Left colon (tissue), 2 donors: ENCODE measurements at regions not wholly inside any gene's neighbourhood (a gene's known extent, or its start where the extent isn't known, plus 50 kb on each side); places are given as distances from the start of the nearest gene placed in this dataset.
"Not testable (repeated sequence)": the region's sequence is repeated elsewhere in the genome, so short reads cannot be mapped to it uniquely, and the experiment has no call there.

Experiments used
- ATAC-seq: fragments of 200-7000 bp; cut with Tn5 transposase; one replicate; pipeline ENCODE4 v1.9.1; 2020; ENCODE audit warnings: mild to moderate bottlenecking, moderate library complexity
- DNase-seq, 2 donors: peaks; one replicate each; pipeline ENCODE4 v3.0.0-alpha.2; 2020
- intact Hi-C, 2 donors: fragments of 100-400 bp; cut with DNase I in 1 of 2; cut with micrococcal nuclease in 1 of 2; formaldehyde crosslinking; loops; one replicate each; pipeline versions ENCODE4 v1.11.2 to v1.14.0; 2022; cut with DNase I, micrococcal nuclease
- donor health status: DM: no; HTN: no; CAD: no.
- donor health status: DM: yes; HTN: yes; CAD: no.

DNA sequence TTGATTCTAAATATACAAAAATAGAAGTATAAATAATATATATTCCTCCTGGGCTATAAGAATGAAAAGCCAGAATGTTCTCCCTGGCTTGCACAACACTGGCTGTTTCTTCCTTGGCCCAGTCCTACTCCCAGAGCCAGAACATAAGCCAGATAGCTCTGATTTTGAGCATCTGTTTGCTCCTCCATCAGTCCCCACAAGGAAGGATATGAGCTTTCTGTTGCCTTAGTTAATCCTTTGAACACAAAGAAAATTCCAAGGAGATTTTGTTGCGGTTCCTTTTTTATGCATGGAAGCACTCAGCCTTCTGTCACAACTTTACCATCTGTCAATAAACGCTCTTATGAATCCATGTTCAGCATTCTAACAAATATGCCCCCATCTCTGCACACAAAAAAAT lies 361.8 kb downstream of the IPMK start:
- ATAC-seq = no peak
- no peak for DNase-seq
- intact Hi-C loops = no loop called here

DNA sequence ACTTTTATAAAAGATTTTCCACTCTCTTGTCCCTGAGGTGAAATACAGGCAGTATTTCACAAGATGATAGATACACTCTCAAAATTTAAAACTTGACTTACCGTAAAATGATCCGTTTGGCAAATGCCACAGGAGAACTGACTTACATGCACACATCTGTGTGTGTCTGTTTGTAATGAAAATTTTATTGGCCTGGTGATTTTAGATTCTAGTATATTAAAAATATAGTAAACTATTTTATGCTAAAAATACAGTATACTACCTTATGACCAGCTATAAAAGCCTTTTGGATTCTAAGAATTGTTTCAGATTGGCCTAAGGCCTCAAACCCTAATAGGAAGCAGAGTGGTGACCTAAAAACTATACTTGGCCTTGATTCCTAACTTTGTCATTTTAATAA lies 362.7 kb downstream of the IPMK start:
- intact Hi-C loops = no loop called here
- DNase-seq (no peak), ATAC-seq (no peak)

DNA sequence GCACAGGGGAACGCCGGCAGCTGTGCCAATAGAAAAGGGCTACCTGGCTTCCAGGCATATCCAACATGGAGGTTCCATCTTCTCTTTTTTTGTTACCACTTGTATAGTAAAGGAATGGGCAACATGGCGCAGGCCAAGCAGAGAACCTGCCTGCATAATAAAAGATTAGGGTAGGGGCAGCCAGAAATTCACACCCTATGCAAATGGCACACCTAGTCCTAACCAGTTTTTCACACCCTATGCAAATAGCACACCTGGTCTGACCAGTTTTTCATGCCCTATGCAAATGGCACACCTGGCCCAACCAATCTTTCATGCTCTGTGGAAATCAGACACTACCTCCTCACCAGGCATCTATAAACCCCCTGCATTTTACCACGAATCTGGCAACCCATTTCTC lies 369.5 kb downstream of the IPMK start:
- DNase-seq = peak; percentile 43 to 65
- peak; percentile 98 for ATAC-seq
- intact Hi-C loops = no loop called here

DNA sequence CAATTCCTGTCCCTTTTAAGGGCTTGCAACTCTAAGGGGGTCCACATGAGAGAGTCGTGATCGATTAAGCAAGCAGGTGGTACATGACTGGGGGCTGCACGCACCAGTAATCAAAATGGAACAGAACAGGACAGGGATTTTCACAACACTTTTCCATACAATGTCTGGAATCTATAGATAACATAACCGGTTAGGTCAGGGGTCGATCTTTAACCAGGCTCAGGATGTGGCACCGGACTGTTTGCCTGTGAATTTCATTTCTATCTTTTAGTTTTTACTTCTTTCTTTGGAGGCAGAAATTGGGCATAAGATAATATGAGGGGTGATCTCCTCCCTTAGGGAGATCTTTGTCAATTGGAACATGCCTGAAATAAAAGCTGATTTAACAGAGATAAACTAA lies 370.1 kb downstream of the IPMK start:
- intact Hi-C loops = no loop called here
- ATAC-seq (peak; percentile 71), DNase-seq (peak in 1 of 2 donors; percentile 26)

DNA sequence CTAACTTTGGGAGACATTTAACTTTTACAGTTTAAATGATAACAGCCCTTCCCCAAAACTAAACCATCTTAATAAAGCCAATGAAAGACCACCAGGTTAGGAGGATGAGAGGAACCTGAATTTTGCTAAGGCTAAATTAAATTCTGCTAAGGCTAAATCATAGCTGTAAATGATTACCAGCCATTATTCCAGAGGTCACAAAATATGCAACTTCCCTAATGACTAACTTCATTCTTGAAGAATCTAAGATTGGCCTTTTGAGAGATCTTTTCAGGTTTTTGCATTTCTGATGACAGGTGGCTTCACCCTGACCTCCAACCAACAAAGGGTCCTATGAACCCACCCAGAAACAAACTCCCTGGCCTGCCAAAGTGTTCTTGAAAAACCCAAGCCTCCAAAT lies 373.3 kb downstream of the IPMK start:
- intact Hi-C loops = no loop called here
- no peak for DNase-seq
- ATAC-seq = no peak

DNA sequence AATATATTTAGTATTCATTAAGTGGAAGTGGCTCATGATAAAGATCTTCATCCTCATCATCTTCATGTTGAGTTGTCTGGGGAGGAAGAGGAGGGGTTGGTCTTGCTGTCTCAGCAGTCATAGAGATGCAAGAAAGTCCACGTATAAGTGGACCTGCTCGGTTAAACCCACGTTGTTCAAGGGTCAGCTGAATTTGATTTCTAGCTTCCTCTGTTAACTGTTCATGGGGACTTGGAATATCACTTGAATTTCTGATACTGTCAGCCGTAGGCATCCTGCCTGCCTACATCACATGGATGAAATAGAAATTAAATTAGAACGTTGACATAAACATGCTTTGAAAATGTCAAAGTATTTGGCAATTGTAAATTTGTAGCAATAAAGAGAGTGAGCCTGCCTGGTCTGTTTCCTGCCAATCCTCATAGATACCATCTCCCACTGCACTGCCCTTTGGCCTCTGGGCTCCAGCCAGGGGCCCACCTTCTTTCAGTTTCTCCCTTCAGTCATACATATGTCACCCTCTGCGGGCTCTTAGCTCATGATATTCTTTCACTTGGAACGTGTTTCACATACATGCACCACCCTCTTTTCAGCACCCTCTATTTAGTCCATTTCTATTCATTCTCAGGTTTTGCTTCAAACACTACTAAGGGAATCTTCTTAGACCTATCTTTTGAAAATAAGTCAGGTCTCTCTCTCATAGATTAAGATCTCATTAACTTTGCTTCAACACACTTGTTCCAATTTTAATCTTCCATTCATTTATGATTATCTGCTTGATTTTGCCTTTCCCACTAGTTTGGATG lies 376.3 kb downstream of the IPMK start:
- peak; percentile 100 for ATAC-seq
- intact Hi-C loops = no loop called here
- DNase-seq = peak; percentile 63 to 64

DNA sequence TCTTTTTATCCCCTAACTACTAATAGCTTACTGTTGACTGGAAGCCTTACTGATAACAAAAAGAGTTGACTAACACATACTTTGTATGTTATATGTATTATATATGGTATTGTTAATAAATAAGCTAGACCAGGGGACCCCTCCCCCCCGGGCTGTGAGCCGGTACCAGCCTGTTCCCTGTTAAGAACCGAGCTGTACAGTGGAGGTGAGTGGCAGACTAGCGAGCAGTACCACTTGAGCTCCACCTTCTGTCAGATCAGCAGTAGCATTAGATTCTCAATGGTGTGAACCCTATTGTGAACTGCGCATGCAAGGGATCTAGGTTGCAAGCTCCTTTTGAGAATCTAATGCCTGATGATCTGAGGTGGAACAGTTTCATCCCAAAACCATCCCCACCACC lies 377.0 kb downstream of the IPMK start:
- intact Hi-C loops = no loop called here
- no peak for ATAC-seq
- DNase-seq = no peak

DNA sequence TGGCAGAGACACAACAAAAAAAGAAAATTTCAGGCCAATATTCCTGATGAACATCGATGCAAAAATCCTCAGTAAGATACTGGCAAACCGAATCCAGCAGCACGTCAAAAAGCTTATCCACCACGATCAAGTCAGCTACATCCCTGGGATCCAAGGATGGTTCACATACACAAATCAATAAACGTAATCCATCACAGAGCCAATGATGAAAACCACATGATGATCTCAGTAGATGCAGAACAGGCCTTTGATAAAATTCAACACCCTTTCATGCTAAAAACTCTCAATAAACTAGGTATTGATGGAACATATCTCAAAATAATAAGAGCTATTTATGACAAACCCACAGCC lies 382.1 kb downstream of the IPMK start:
- DNase-seq, ATAC-seq, intact Hi-C loops: not testable (repeated sequence)

DNA sequence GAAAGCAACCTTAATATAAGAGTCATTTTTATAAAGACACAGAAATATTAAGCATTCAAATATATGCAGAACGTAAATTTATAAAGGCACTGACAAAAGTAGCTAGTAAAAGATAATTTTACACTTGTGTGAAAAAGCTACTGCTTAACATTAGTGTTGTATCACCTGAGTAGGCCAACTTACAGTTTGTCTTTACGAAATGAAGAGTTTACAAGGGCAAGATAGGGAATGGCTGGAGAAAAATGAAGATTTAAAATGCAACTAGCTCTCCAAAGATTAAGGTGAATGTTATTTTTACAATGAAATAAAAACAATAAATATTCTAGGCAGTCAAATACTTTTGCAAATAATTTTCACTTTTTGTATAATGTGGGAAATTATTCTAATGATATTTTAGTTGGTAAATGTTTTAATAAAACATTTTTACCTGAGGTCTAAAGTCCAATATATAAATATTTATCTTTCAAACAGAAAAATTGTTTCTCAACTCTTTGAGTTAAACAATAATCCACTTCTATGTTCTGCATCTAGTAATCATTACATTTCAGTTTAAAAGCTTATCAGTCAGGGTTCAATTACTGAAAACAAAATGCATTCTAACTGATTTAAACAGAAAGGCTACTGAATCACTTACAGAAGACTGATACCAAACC lies 382.6 kb downstream of the IPMK start:
- ATAC-seq (no peak), DNase-seq (no peak)
- intact Hi-C loops = no loop called here

DNA sequence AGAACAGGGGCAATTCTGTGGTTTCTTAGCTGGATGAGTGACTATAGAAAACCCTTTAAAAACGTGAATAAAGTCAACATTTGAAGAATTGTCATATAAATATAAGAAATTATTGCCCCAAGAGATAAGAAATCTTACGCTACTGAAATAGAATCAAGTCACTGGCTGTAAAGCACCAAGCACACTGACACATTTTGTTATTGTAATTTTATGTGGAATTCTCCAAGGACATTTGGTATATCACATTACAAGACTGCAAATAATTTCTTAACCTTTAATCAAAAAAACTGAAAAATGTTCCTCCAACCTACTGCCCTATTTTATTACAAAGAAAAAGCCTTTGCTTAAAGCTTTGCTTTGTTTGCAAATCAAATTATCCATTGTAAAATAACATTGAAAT lies 383.3 kb downstream of the IPMK start:
- ATAC-seq = no peak
- intact Hi-C loops = no loop called here
- DNase-seq = no peak

DNA sequence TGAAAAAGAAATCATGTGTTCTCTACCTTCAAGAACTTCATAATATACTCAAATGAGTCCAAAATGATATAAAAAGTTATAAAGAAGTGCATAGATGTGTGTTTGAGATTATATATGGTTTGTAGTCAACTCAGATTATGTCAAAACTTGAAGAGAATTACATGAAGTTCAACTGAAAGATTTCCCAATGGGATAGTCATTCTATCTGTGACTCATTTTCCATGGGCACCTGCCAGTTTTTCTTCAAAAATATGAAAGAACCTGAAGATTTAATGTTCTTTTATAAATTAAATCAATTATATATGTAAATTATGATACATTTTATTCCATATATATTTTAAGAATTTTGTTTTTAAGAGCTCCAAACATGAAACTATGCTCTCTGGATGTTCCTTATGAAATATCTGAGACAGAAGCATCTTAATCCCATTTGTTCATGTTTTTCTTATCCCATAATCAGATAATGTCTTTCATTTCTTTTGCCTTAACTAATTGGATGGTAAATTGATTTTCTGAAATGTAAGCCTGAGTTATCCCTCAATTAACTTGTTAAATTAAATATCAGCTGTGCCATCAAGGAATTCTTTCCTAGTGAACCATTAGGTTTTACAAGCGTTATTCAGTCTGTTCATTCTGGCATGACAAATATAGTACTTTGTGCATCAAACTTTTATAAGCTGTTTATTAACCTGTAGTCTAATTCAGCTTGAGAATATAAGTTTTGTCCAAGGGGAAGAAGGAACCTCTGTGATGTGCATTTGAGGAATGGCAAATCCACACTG lies 387.1 kb downstream of the IPMK start:
- intact Hi-C loops = no loop called here
- DNase-seq (no peak), ATAC-seq (no peak)

DNA sequence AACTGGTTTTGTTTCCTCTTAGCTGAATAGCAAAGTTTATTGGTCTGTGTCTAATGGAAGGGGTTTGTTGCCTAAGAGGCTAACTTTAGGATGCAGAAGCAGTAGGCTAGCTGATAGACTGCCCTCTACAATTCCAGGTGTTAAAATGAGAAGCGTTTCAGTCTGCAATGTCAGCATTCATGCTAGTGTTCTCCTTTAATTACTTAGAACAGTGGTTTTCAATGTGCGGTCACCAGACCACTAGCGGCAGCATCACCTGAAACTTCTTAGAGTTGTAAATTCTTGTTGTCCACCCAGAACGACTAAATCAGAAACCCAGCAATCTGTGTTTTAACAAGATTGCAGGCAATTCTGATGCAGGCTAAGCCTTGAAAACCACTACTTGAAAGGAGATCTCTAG lies 392.9 kb downstream of the IPMK start:
- intact Hi-C loops = no loop called here
- ATAC-seq (no peak), DNase-seq (no peak)

DNA sequence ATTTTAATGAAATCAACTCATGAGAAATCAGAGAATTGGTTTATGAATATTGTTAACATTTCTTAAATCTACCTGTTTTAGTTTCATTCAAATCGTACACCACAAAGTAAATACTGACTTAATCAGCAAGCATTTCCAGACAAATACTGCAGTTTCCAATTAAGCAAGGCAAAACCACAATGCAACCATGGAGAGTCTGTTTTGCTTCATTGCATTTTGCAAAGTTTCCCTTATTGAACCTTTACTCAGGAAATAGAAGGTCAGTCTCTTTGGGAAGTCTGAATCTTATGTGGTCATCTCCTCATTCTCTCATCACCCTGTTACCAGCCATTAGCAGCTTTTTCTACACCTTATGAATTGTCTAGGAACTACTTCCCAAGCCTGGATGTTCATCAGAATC lies 400.5 kb downstream of the IPMK start:
- intact Hi-C loops = no loop called here
- no peak for ATAC-seq

DNA sequence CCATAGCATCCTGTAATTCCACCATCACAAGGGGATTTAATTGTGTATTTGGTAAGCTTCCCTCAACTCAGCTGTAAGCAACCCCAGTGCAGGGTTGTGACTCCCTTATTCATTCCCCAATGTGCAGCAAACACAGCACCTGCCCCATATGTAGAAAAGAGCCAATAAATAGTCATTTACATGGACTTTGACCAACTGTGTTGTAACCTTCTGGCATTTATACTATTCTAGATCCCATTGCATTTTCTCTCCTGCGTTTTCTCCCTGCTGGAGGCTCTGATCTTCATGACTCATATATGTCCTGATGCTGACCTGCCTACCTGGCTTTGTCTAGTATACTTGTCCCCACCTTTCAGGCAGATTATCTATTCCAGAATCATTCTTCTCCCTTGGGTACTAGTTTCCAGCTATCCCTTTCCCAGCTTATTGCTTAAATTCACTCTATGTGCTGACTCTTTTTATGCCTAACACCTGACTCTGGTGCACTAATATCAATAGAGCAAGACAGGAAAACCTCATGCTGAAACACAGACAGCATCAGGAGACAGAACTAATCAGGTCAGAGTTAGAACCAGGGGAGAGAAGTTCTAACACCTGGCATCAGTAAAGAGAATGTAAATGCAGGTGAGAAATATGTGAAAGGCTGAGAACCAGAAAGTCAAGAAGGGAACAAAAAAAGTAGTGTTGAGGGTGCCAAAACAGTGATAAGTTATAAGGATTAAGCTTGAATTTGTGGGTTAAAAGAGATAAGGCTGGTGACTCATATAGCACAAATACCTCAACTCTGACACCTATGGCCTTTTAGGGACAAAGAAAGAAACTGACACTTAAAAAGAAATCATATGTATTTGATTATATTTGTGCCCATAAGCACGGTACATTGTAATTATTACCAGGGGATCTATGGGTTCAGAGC lies 402.7 kb downstream of the IPMK start:
- DNase-seq (peak; percentile 8 to 38), ATAC-seq (peak; percentile 99)
- intact Hi-C loops = no loop called here

More for the DNA sequence above, 400.5 kb downstream of the IPMK start:
- no peak for DNase-seq

DNA sequence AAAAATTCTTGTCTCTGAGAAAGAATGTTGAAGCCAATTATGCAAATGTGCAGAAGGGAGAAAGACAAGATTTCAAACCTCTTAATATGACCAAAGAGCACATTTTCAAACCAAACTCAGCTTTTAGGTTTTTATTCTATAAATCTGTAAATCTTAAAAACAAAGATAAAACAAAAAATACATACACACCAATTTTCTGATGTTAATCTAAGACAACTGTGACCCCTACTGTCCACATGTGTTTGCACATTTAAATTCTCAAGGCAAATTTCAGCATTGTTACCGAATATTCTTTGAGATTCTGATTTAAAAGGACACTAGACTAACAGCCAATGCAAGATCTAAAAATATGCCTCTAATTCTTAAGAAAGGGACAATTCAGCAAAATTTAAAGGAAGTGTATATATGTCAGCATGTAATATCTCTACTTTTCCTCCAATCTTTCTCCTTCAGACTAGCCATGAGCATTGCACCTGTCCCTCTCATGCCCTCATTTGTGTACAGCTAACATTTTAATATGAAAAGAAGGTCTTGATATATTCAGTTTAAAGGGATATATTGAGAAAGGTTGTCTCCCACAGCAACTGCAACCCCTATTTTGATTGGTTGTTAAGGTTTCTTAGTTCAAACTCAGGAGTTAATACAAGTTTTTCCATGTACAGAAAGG lies 417.9 kb downstream of the IPMK start:
- ATAC-seq (no peak), DNase-seq (no peak)
- intact Hi-C loops = no loop called here

DNA sequence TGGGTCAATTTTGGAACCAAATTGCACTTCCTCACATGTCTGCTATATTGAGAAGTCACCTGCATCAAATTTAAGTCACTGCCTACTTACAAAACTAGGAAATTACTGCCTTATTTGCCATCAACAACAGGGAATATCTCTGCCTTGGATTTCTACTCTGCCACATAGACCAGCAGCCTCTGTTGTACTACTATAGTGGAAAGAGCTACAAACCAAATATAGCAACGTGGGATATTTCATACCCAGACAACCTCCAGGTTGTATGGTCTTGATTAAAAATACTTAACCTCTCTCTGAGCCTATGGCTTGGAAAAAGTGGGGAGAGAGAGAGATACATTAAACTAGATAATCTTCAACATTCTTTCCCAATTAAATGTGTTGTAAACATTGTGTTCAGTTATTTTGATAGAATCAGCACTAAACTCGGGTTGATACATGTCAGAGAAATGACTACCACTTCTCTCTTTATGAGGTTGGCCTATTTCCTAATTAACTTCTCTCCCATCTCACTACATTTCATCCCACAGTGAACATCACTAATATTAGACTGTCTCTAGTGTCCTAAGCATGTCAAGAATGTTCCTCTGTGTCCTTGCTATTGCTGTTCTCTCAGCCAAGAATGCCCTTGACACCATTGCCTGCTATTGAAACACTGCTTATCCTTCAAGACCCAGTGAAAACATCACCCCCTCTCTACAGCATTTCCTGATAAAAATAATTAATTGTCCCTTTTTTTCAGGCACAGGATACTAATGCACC lies 421.2 kb downstream of the IPMK start:
- intact Hi-C loops = no loop called here
- no peak for ATAC-seq
- DNase-seq = no peak

DNA sequence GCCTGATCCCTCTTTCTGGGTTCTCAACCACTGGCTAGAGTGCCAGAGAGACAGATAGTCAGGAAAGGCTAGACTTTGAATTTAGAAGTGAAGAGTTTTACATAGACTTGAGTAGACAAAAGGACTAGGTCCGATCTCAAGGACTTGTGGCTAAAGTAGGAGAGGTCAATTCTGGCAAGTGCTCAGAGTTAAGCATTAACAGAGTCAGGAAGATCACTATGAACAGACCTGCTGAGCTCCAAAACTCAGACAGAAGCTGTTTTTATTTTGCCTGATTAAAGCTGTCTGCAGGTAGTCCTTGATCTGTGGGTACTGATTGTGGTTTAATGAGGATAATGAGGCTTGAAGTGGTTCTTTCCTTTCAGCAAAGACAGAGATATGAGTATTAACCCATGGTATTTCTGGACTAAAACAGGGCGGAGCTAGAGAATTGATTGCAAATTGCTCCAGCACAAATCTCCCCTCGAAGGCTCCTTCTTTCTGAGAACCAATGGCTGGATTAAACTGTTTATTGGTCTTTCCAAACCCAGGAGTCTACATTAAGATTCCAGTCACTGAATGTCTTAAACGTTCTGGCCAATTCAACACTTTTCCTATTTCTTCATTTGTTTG lies 423.2 kb downstream of the IPMK start:
- DNase-seq = no peak
- peak; percentile 70 for ATAC-seq
- intact Hi-C loops = no loop called here
